ENCODE measurements at regions not wholly inside any gene's neighbourhood (a gene's known extent, or its start where the extent isn't known, plus 50 kb on each side); places are given as distances from the start of the nearest gene placed in this dataset.

GRCh38 chr4:11488657-11489452, 60.2 kb upstream of the HS3ST1 start:
- no peak for DNase-seq (ENCODE audit: low spot score)

- DNase-seq (ENCODE audit: low spot score) = no peak
Observed at GRCh38 chr4:11487868-11488544, 59.3 kb upstream of the HS3ST1 start.

- no peak for DNase-seq (ENCODE audit: low spot score)
Observed at GRCh38 chr4:11487139-11487538, 58.4 kb upstream of the HS3ST1 start.

- no peak for DNase-seq (ENCODE audit: low spot score)
Observed at GRCh38 chr4:11485926-11486325, 57.2 kb upstream of the HS3ST1 start.

GRCh38 chr4:11484531-11484930, 55.8 kb upstream of the HS3ST1 start:
- no peak for DNase-seq (ENCODE audit: low spot score)

GRCh38 chr4:11483046-11483445, 54.4 kb upstream of the HS3ST1 start:
- DNase-seq (ENCODE audit: low spot score) = no peak

- peak; percentile 64 for DNase-seq (ENCODE audit: low spot score)
Observed at GRCh38 chr4:11480683-11481082, 52.0 kb upstream of the HS3ST1 start.
